SU-DHL-6 (cell line): ENCODE measurements at regions not wholly inside any gene's neighbourhood (a gene's known extent, or its start where the extent isn't known, plus 50 kb on each side); places are given as distances from the start of the nearest gene placed in this dataset.

Source experiments
- EZH2phosphoT487 ChIP-seq: fragments of 200-600 bp; sonication (generic), shearing (Covaris generic); conservative IDR thresholded peaks from 2 replicates; pipeline ENCODE4 v1.6.1; 2018; ENCODE audit warnings: mild to moderate bottlenecking, antibody characterized with exemption, low read length, moderate library complexity, mixed read lengths
- TF ChIP-seq, protein P1 (sequence below): fragments of 200-600 bp; sonication (generic); IDR thresholded peaks from one replicate; pipeline ENCODE4 v1.5.1; 2017; ENCODE audit warnings: antibody characterized with exemption, mild to moderate bottlenecking, low read length, moderate library complexity; ENCODE audit not compliant: insufficient read depth, poor library complexity, severe bottlenecking

DNA sequence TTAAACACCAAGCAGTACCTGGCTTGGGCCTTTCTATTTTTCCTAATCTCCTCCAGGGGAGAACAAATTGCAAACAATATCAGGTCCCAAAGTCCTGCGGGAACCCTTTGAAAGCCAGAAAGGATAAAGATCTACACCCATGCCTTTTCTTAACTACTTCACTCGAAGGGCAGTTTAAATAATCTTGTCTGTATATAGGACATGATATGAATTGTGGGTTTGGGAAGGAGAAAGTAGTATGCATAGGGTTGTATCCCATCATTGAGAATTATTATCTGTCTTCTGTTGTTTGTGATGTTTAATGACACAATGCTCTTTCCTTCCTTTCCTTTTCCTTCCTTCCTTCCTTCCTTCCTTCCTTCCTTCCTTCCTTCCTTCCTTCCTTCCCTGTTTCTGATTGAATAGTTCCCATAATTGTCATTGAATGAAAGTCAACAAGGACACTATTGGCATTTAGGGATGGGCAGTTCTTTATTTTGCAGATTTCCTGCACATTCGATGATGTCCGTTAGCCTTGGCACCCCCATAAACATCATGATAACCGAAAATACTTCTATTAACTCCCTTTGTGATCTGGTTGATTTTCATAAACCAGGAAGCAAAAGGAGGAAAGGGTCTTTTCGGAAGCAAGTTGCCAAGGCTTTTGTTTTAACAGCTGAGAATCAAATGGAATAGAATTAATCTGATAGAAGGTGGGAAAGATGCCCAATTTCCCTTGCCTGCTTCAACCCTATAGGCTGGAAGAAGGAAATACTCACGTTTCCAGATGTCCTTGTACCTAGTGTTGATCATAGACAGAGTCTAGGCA lies 141.3 kb downstream of the ATG4C start:
- TF ChIP-seq, protein P1, sequence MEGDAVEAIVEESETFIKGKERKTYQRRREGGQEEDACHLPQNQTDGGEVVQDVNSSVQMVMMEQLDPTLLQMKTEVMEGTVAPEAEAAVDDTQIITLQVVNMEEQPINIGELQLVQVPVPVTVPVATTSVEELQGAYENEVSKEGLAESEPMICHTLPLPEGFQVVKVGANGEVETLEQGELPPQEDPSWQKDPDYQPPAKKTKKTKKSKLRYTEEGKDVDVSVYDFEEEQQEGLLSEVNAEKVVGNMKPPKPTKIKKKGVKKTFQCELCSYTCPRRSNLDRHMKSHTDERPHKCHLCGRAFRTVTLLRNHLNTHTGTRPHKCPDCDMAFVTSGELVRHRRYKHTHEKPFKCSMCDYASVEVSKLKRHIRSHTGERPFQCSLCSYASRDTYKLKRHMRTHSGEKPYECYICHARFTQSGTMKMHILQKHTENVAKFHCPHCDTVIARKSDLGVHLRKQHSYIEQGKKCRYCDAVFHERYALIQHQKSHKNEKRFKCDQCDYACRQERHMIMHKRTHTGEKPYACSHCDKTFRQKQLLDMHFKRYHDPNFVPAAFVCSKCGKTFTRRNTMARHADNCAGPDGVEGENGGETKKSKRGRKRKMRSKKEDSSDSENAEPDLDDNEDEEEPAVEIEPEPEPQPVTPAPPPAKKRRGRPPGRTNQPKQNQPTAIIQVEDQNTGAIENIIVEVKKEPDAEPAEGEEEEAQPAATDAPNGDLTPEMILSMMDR: no peak
- TF ChIP-seq EZH2phosphoT487: no peak
